Adrenal gland (tissue), 5 donors: ENCODE measurements at regions not wholly inside any gene's neighbourhood (a gene's known extent, or its start where the extent isn't known, plus 50 kb on each side); places are given as distances from the start of the nearest gene placed in this dataset.

Experiments
- POLR2A ChIP-seq, 2 donors: fragments of 450-650 bp; IDR thresholded peaks; one replicate each; pipeline ENCODE4 v1.6.1; 2017; ENCODE audit warnings: antibody characterized with exemption in 2 of 2, mild to moderate bottlenecking in 2 of 2, moderate library complexity in 1 of 2
- TF ChIP-seq, protein P1 (sequence below), 6 experiments: fragments of 450-650 bp in 4 of 6; fragments of 200-600 bp in 2 of 6; sonication (generic) in 1 of 6; IDR thresholded peaks; 1 replicate in 5 of 6; 2 replicates in 1 of 6; pipeline versions ENCODE4 v1.5.1 to v1.8.0; 2016 to 2021; ENCODE audit warnings: antibody characterized with exemption in 6 of 6, mild to moderate bottlenecking in 2 of 6, moderate library complexity in 1 of 6
- donor health status: DM: no; HTN: no; CAD: no.

DNA sequence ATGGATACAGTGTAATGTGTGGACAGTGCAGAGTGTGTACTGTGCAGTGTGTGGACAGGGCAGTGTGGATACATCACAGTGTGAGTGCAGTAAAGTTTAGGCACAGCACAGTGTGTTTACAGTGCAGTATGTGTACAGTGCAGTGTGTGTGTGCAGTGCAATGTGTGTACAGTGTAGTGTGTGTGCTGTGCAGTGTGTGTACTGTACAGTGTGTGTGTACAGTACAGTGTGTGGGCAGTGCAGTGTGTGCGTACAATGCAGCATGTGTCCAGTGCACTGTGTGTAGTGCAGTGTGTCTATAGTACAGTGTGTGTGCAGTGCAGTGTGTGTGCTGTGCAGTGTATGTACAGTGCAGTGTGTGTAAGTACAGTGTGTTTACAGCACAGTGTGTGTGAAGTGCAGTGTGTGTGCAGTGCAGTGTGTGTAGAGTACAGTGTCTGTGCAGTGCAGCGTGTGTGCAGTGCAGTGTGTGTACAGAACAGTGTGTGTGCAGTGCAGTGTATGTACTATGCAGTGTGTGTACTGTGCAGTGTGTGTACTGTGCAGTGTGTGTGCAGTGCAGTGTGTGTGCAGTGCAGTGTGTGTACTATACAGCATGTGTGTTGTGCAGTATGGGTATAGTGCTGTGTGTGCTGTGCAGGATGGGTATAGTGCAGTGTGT is 385.2 kb downstream of the KIF16B start:
- TF ChIP-seq, protein P1, sequence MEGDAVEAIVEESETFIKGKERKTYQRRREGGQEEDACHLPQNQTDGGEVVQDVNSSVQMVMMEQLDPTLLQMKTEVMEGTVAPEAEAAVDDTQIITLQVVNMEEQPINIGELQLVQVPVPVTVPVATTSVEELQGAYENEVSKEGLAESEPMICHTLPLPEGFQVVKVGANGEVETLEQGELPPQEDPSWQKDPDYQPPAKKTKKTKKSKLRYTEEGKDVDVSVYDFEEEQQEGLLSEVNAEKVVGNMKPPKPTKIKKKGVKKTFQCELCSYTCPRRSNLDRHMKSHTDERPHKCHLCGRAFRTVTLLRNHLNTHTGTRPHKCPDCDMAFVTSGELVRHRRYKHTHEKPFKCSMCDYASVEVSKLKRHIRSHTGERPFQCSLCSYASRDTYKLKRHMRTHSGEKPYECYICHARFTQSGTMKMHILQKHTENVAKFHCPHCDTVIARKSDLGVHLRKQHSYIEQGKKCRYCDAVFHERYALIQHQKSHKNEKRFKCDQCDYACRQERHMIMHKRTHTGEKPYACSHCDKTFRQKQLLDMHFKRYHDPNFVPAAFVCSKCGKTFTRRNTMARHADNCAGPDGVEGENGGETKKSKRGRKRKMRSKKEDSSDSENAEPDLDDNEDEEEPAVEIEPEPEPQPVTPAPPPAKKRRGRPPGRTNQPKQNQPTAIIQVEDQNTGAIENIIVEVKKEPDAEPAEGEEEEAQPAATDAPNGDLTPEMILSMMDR (IDR thresholded peaks at IDR 0.05) = no peak
- no peak for TF ChIP-seq POLR2A (IDR thresholded peaks at IDR 0.05)
